GM23248 (cell line): ENCODE measurements at regions not wholly inside any gene's neighbourhood (a gene's known extent, or its start where the extent isn't known, plus 50 kb on each side); places are given as distances from the start of the nearest gene placed in this dataset.

Experiments
- EZH2 ChIP-seq: fragments of 200-600 bp; sonication (generic); IDR thresholded peaks from 2 replicates; pipeline ENCODE4 v1.6.1; 2018; ENCODE audit warnings: antibody characterized with exemption, mild to moderate bottlenecking; ENCODE audit not compliant: insufficient read depth, poor library complexity, severe bottlenecking
- EZH2phosphoT487 ChIP-seq: fragments of 200-600 bp; sonication (generic); IDR thresholded peaks from 2 replicates; pipeline ENCODE4 v1.6.1; 2018; ENCODE audit warnings: antibody characterized with exemption, moderate library complexity, mild to moderate bottlenecking, low read depth; ENCODE audit not compliant: insufficient read depth

- TF ChIP-seq EZH2: no peak
- TF ChIP-seq EZH2phosphoT487: no peak
Measured at GRCh38 chr1:4263699-4264098, 363.6 kb upstream of the C1orf174 start.
